NB4 (cell line): ENCODE measurements at regions not wholly inside any gene's neighbourhood (a gene's known extent, or its start where the extent isn't known, plus 50 kb on each side); places are given as distances from the start of the nearest gene placed in this dataset.

Experiments used
- CTCF ChIP-seq: IDR thresholded peaks from one replicate; pipeline ENCODE4 v1.5.1; 2012; ENCODE audit warnings: low read depth, low read length
- MAX ChIP-seq: IDR thresholded peaks from 2 replicates; pipeline ENCODE4 v1.6.1; 2011; ENCODE audit warnings: low read depth, low read length
- MYC ChIP-seq: IDR thresholded peaks from 2 replicates; pipeline ENCODE4 v1.6.1; 2011; ENCODE audit warnings: low read depth, low read length
- POLR2A ChIP-seq: IDR thresholded peaks from 2 replicates; pipeline ENCODE4 v1.6.1; 2011; ENCODE audit warnings: mild to moderate bottlenecking; ENCODE audit not compliant: insufficient read length; ENCODE audit errors: extremely low read depth

- no peak for TF ChIP-seq CTCF
- no peak for TF ChIP-seq POLR2A
- no peak for TF ChIP-seq MYC
- TF ChIP-seq MAX: no peak
Observed at GRCh38 chr2:223166215-223166493, 114.2 kb downstream of the KCNE4 start.
